B cell (primary cell): ENCODE measurements at regions not wholly inside any gene's neighbourhood (a gene's known extent, or its start where the extent isn't known, plus 50 kb on each side); places are given as distances from the start of the nearest gene placed in this dataset.

Source experiments
- ATAC-seq: fragments of 200-7000 bp; cut with Tn5 transposase; one replicate; pipeline ENCODE4 v1.10.0; 2021; ENCODE audit warnings: low read depth, mild to moderate bottlenecking, moderate number of reproducible peaks, moderate library complexity
- CTCF ChIA-PET: fragments of 350-600 bp; sonication (Branson Sonifier 250); formaldehyde crosslinking; loops from one replicate; lab custom pipeline; 2021; ENCODE audit warnings: antibody characterized with exemption, inconsistent platforms; lab: Charles Lee
- POLR2A ChIA-PET: fragments of 350-600 bp; sonication (Branson Sonifier 250); formaldehyde crosslinking; loops from one replicate; lab custom pipeline; 2021; ENCODE audit warnings: antibody characterized with exemption; lab: Charles Lee
- DNase-seq: peaks from one replicate; pipeline ENCODE4 v3.0.0; 2013
- H2AFZ ChIP-seq: 2 replicates; pipeline ENCODE4 v1.6.1; 2012; ENCODE audit warnings: mild to moderate bottlenecking, low read depth, low read length; ENCODE audit not compliant: insufficient read depth, poor library complexity, severe bottlenecking
- H3K27ac ChIP-seq, 2 donors: 1 replicate in 1 of 2; 2 replicates in 1 of 2; pipeline ENCODE4 v1.5.1; 2012 to 2013; ENCODE audit warnings: low read length in 2 of 2, mild to moderate bottlenecking in 2 of 2, moderate library complexity in 1 of 2
- H3K27me3 ChIP-seq, 4 experiments: fragments of 200-600 bp in 1 of 4; sonication (generic) in 1 of 4; replicated peaks in 1 of 4; 1 replicate in 2 of 4; 2 replicates in 2 of 4; pipeline versions ENCODE4 v1.6.1 to v1.7.0; 2013 to 2016; ENCODE audit warnings: low read length in 3 of 4, mild to moderate bottlenecking in 2 of 4, mixed read lengths in 1 of 4, moderate library complexity in 1 of 4; ENCODE audit not compliant: insufficient read depth in 4 of 4, control insufficient read depth in 3 of 4; ENCODE audit errors: control extremely low read depth in 1 of 4
- H3K36me3 ChIP-seq, 2 experiments: replicated peaks in 1 of 2; 1 replicate in 1 of 2; 2 replicates in 1 of 2; pipeline versions ENCODE4 v1.6.1 to v1.7.1; 2013; ENCODE audit warnings: low read length in 1 of 2; ENCODE audit not compliant: insufficient read depth in 2 of 2, control insufficient read depth in 1 of 2; ENCODE audit errors: control extremely low read depth in 1 of 2, extremely low read depth in 1 of 2
- H3K4me1 ChIP-seq, 2 donors: fragments of 200-600 bp in 1 of 2; sonication (generic) in 1 of 2; 1 replicate in 1 of 2; 2 replicates in 1 of 2; pipeline versions ENCODE4 v1.5.1 to v1.6.1; 2013 to 2017; ENCODE audit warnings: low read length in 2 of 2; ENCODE audit not compliant: control insufficient read depth in 2 of 2, insufficient read depth in 2 of 2
- H3K4me2 ChIP-seq: replicated peaks from 2 replicates; pipeline ENCODE3; 2012; ENCODE audit warnings: mild to moderate bottlenecking, low read depth, low read length; ENCODE audit not compliant: poor library complexity, severe bottlenecking
- H3K4me3 ChIP-seq, 5 experiments: fragments of 200-600 bp in 1 of 5; sonication (generic) in 1 of 5; 1 replicate in 3 of 5; 2 replicates in 2 of 5; pipeline versions ENCODE4 v1.5.1 to v1.7.0; 2011 to 2016; ENCODE audit warnings: low read length in 4 of 5, mild to moderate bottlenecking in 4 of 5, low read depth in 2 of 5, control low read depth in 1 of 5, moderate library complexity in 1 of 5; ENCODE audit not compliant: insufficient read depth in 1 of 5; ENCODE audit errors: control extremely low read depth in 1 of 5, extremely low read depth in 1 of 5
- H3K79me2 ChIP-seq: fragments of 200-600 bp; sonication (generic); one replicate; pipeline ENCODE4 v1.6.0; 2016; ENCODE audit warnings: low read length; ENCODE audit not compliant: control insufficient read depth, insufficient read depth
- H3K9ac ChIP-seq: fragments of 200-600 bp; sonication (generic); 2 replicates; pipeline ENCODE4 v1.6.1; 2017; ENCODE audit warnings: mild to moderate bottlenecking, low read length, moderate library complexity
- H3K9me3 ChIP-seq, 3 donors: one replicate each; pipeline versions ENCODE4 v1.6.1 to v1.7.1; 2013; ENCODE audit warnings: low read length in 2 of 3; ENCODE audit not compliant: control insufficient read depth in 2 of 3, insufficient read depth in 1 of 3; ENCODE audit errors: control extremely low read depth in 1 of 3
- H4K20me1 ChIP-seq: 2 replicates; pipeline ENCODE4 v1.6.0; 2012; ENCODE audit warnings: mild to moderate bottlenecking, low read length; ENCODE audit not compliant: insufficient read depth, control insufficient read depth, poor library complexity, severe bottlenecking
- H3K27ac Mint-ChIP-seq: one replicate; pipeline ENCODE4 v1.8.0; 2021; ENCODE audit warnings: mixed read lengths
- H3K27me3 Mint-ChIP-seq: one replicate; pipeline ENCODE4 v1.8.0; 2021; ENCODE audit warnings: mixed read lengths
- H3K4me1 Mint-ChIP-seq: one replicate; pipeline ENCODE4 v1.8.0; 2021; ENCODE audit warnings: mixed read lengths
- H3K4me3 Mint-ChIP-seq: one replicate; pipeline ENCODE4 v1.8.0; 2021; ENCODE audit warnings: mixed read lengths
- H3K9me3 Mint-ChIP-seq: one replicate; pipeline ENCODE4 v1.8.0; 2022; ENCODE audit warnings: mixed read lengths; ENCODE audit not compliant: insufficient read depth
- EZH2 ChIP-seq: IDR thresholded peaks from 2 replicates; pipeline ENCODE4 v1.6.1; 2012; ENCODE audit warnings: borderline replicate concordance, low read depth, mild to moderate bottlenecking, moderate library complexity, low read length; ENCODE audit not compliant: insufficient read depth, poor library complexity, severe bottlenecking
- WGBS: methylation state at CpG from one replicate; pipeline ENCODE4 v1.1.5; 2013; ENCODE audit warnings: missing lambda C conversion rate; ENCODE audit not compliant: insufficient coverage; 5-methylcytosine and 5-hydroxymethylcytosine counted together
- intact Hi-C: fragments of 100-400 bp; cut with micrococcal nuclease; formaldehyde crosslinking; loops from one replicate; pipeline ENCODE4 v1.10.0; 2022
- TF ChIP-seq, protein P1 (sequence below): fragments of 200-600 bp; IDR thresholded peaks from one replicate; pipeline ENCODE4 v1.8.0; 2022; ENCODE audit warnings: antibody characterized with exemption, mild to moderate bottlenecking

DNA sequence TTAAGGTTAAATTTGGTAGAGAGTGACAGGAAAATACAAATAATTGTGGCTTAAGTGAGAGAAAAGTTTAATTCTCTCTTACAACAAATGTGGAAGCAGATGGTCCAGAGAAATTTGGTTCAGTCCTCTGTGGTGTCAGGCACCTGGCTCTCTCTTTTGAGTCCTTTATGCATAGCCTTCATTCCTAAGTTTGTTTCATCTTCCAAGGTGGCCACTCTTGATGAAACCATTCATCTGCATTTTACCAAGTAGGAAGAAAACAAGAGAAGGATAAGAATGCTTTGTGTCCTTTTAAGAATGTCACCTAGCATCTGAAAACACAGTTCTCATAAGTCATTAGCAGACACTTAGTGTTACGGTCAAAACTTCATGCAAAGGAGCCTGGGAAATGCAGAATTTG is 442.5 kb downstream of the CCER1 start:
- Histone ChIP-seq H3K4me2 (no peak overlapping the region), H2AFZ (no peak overlapping the region), H3K27ac (no peak overlapping the region), H3K9me3 (peaks cover 0 to 1% (median 0%) of the 10 kb centered on the region in 3 donors), H3K27me3 (no peaks in the 10 kb centered on the region), H3K9ac (no peak overlapping the region), H3K36me3 (no peaks in the 10 kb centered on the region), H3K4me3 (no peak overlapping the region), H3K79me2 (no peaks in the 10 kb centered on the region), H4K20me1 (no peaks in the 10 kb centered on the region), H3K4me1 (no peaks in the 10 kb centered on the region)
- Mint-ChIP-seq H3K4me1 (peaks cover 2% of the 10 kb centered on the region), H3K9me3 (no peaks in the 10 kb centered on the region), H3K4me3 (no peak overlapping the region), H3K27me3 (no peaks in the 10 kb centered on the region), H3K27ac (no peak overlapping the region)
- ATAC-seq (no peak), DNase-seq (no peak)
- 100% methylated on average over 1 of the region's 1 CpG for WGBS
- ChIA-PET CTCF (no interaction called here), POLR2A (no interaction called here)
- TF ChIP-seq, protein P1, sequence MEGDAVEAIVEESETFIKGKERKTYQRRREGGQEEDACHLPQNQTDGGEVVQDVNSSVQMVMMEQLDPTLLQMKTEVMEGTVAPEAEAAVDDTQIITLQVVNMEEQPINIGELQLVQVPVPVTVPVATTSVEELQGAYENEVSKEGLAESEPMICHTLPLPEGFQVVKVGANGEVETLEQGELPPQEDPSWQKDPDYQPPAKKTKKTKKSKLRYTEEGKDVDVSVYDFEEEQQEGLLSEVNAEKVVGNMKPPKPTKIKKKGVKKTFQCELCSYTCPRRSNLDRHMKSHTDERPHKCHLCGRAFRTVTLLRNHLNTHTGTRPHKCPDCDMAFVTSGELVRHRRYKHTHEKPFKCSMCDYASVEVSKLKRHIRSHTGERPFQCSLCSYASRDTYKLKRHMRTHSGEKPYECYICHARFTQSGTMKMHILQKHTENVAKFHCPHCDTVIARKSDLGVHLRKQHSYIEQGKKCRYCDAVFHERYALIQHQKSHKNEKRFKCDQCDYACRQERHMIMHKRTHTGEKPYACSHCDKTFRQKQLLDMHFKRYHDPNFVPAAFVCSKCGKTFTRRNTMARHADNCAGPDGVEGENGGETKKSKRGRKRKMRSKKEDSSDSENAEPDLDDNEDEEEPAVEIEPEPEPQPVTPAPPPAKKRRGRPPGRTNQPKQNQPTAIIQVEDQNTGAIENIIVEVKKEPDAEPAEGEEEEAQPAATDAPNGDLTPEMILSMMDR, result no peak
- TF ChIP-seq EZH2, result no peak
- intact Hi-C loops, result no loop called here

DNA sequence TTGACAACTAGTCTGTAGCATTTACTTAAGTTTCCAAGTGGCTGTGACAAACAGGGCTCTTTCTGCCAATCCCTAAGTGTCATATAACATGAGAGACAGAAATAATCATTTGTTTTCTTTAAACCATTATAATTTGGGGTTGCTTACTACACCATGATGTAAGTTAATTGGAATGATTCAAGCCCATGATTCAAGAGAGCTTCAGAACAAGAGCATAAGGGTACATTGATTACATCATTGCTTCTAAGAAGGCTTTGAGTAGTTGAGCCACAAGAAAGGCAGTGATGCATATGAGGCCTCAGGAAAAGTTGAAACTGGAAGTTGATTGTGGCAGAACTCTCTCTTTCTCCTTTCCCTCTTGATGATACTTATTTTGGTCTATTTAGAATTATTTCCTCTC is 444.0 kb downstream of the CCER1 start:
- Mint-ChIP-seq H3K27ac (no peak overlapping the region), H3K9me3 (no peaks in the 10 kb centered on the region)
- POLR2A ChIA-PET, result no interaction called here

More for the DNA sequence above, 444.0 kb downstream of the CCER1 start:
- no peak overlapping the region for H3K9ac ChIP-seq
- peaks cover 0 to 1% (median 0%) of the 10 kb centered on the region in 3 donors for H3K9me3 ChIP-seq
- CTCF ChIA-PET, result no interaction called here
- H3K27me3 ChIP-seq, result no peaks in the 10 kb centered on the region
- DNase-seq (no peak), ATAC-seq (no peak)
- no peak overlapping the region for H3K4me3 Mint-ChIP-seq
- no peak overlapping the region for H3K4me3 ChIP-seq
- no peak overlapping the region for H3K27ac ChIP-seq
- peaks cover 2% of the 10 kb centered on the region for H3K4me1 Mint-ChIP-seq
- H3K4me1 ChIP-seq, result no peaks in the 10 kb centered on the region
- no peaks in the 10 kb centered on the region for H3K79me2 ChIP-seq
- TF ChIP-seq, protein P1, result no peak
- no peak for TF ChIP-seq EZH2
- no peaks in the 10 kb centered on the region for H4K20me1 ChIP-seq
- H3K27me3 Mint-ChIP-seq, result no peaks in the 10 kb centered on the region
- intact Hi-C loops, result no loop called here
- no peak overlapping the region for H2AFZ ChIP-seq
- H3K4me2 ChIP-seq, result no peak overlapping the region
- no peaks in the 10 kb centered on the region for H3K36me3 ChIP-seq
